GM21528 (cell line): ENCODE measurements at regions not wholly inside any gene's neighbourhood (a gene's known extent, or its start where the extent isn't known, plus 50 kb on each side); places are given as distances from the start of the nearest gene placed in this dataset.

ENCODE experiments used
- ATAC-seq: cut with Tn5 transposase; IDR thresholded peaks from one replicate; pipeline ENCODE4 v1.9.1; 2021; ENCODE audit warnings: mild to moderate bottlenecking, moderate library complexity; ENCODE audit not compliant: unreplicated experiment, low FRiP score

- no peak for ATAC-seq
Observed at GRCh38 chr1:208616776-208617175, 372.6 kb upstream of the PLXNA2 start.

GRCh38 chr1:208628022-208628914 lies 384.1 kb upstream of the PLXNA2 start:
- no peak for ATAC-seq

DNA sequence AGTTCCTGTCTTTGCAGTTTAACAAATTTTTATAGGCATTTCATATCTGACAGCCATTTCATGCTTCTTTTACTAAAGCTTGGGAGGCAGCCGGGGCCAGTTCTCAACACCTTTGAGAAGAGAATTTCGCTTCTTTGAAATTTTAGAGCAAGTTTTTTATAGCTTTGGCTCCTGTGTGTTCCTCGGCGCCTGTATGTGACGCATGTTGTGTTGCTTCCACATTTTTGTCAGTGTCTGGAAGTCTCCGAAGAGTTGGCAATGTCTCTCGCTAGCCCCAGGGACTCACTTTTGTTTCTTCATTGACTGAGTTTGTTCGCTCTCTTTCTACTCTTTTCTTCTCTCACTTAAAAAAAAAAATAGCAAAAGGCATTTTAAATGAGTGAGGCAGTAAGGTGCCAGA lies 386.9 kb upstream of the PLXNA2 start:
- no peak for ATAC-seq

DNA sequence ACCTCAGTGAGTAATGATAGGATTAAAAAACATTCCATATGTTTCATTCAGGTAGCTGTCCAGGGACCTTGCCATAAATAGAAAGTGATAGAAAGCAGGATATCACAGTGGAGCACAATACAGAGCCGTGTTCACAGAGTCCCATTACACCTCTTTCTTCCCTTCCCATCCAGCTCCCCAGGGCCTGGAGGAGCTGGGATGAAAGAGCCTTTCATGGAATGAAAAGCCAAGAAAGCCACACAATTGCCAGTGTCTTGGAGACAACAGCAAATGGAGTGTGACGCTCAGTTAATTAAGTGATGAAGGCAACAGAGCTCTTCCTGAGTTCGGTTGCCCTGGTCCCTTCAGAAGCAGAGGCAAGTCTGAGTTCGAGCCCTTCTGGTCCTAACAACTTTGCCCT lies 387.3 kb upstream of the PLXNA2 start:
- ATAC-seq, result no peak

DNA sequence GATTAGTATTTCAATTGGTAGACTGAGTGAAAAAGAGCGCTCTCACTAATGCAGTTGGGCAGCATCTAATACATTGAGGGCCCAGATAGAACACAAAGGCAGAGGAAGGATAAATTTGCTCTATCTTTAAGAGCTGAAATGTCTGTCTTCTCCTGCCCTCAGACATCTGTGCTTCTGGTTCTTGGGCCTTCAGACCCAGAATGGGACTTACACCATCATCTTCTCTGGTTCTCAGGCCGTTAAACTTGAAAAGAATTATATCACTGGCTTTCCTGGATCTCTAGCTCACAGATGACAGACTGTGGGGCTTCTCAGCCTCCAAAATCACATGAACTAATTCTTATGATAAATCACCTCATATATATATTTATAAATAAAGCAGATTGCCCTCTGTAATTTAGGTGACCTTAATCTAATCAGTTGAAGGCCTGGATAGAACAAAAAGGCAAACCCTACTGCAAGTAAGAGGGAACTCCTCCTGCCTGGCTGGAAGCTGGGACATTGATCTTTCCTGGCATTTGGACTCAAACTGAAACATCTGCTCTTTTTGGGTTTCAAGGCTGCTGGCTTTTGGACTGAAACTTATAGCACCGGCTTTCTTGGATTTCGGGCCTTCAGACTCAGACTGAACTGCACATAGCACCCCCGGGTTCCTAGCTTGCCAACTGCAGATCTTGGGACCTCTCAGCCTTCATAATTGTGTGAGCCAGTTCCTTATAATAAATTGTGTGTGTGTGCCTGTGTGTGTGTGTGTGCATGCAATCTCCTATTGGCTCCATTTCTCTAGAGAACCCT lies 390.4 kb upstream of the PLXNA2 start:
- no peak for ATAC-seq

GRCh38 chr1:208637181-208637580 lies 393.0 kb upstream of the PLXNA2 start:
- no peak for ATAC-seq

DNA sequence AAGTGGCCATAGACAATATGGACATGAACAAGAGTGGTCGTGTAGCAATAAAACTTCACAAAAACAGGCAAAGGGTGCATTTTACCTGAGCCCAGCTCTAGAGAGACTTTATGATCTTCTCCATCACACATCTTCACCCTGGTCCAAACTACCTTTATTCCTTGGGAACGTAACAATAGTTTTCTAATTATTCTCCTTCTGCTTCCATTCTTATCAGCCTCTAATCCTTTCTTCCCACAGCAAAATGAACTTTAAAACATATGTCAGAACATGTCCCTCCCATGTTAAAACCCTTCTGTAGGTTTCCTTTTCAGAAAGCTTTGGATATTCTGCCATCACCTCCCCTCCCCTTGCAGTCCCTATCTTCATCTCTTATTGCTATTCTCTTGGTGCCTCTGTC lies 395.2 kb upstream of the PLXNA2 start:
- ATAC-seq, result no peak

- no peak for ATAC-seq
Observed at GRCh38 chr1:208640295-208640694, 396.1 kb upstream of the PLXNA2 start.

GRCh38 chr1:208641579-208642280 lies 397.5 kb upstream of the PLXNA2 start:
- ATAC-seq, result peak; percentile 71

- no peak for ATAC-seq
Observed at GRCh38 chr1:208643005-208643597, 398.9 kb upstream of the PLXNA2 start.

- ATAC-seq, result no peak
Observed at GRCh38 chr1:208644401-208645160, 400.4 kb upstream of the PLXNA2 start.

DNA sequence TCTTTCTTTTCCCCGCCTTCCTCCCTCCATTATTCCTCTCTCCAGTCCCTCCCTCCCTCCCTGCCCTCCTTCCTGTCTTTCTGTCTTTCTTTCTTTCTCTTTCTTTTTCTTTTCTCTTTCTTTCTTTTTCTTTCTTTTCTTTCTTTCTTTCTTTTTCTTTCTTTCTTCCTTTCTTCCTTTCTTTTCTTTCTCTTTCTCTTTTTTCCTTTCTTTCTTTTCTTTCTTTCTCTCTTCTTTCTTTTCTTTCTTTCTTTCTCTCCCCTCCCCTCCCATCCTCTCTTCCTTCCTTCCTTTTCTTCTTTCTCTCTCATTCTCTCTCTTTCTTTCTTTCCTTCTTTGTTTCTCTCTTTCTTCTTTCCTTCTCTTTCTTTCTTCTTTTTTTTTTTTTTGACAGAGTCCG lies 402.2 kb upstream of the PLXNA2 start:
- no peak for ATAC-seq

- no peak for ATAC-seq
Observed at GRCh38 chr1:208648146-208648545, 404.0 kb upstream of the PLXNA2 start.

- ATAC-seq, result peak; percentile 82
Observed at GRCh38 chr1:208652296-208653160, 408.3 kb upstream of the PLXNA2 start.

DNA sequence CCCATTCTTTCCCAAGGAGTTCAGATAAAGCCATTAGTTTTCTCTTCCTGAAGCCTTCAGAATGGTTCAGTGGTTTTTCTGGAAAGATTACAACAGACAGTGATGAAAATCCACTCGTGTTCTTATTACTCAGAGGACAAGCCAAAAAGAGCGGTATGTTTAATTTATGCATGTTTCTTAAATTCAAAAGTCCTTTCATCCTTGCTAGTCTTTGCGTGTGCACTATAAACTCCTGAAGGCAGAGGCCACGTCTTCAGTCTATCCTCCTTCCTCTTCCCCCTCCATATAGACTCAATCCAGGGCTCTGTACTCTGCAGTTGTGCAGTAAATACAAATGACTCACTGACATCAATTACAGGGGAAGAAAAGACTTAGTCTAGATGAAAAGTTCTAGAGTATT lies 409.2 kb upstream of the PLXNA2 start:
- ATAC-seq, result no peak

DNA sequence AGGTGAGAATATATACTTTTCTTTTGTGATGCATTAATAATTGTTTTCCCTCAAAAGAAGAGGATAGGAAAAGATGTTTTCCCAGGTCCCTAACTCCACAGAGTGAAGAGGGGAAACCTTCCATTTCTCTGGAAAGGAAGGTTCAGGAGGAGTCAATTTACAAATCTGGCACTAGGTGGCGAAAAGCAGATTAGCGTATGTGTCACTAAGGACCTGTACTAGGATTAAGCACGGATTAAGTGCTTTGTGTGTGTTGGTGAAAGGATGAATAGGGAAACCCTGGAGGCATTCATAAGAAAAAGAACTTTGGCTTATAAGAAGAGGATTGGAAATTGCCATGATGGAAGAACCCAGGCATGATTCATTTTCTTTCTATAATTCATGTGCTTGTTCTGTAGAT lies 410.1 kb upstream of the PLXNA2 start:
- no peak for ATAC-seq

DNA sequence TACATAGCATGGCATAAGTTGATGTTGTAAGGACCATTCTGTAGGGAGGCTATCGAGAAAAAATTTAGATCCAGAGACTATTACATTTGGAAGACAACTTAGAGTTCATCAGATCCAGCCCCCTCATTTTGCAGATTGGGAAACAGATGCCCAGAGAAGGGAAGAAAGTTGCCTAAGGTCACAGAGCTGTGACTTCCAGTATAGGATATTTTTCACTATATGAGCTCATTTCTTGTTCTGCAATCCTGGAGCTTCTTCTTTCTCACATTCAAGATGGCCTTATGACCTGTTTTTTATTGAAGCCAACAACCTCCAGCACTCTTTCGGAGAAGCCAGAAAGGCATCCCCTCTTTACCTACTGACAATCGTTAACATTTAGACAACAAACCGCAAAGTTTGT lies 421.8 kb upstream of the PLXNA2 start:
- ATAC-seq, result no peak

GRCh38 chr1:208668991-208669390 lies 424.8 kb upstream of the PLXNA2 start:
- no peak for ATAC-seq

GRCh38 chr1:208670778-208671177 lies 426.6 kb upstream of the PLXNA2 start:
- ATAC-seq, result no peak
